ENCODE measurements at regions not wholly inside any gene's neighbourhood (a gene's known extent, or its start where the extent isn't known, plus 50 kb on each side); places are given as distances from the start of the nearest gene placed in this dataset.
"Not testable (repeated sequence)": the region's sequence is repeated elsewhere in the genome, so short reads cannot be mapped to it uniquely, and the experiment has no call there.

GRCh38 chr17:68757866-68758757, 156.9 kb upstream of the FAM20A start:
- intact Hi-C loops (cut with DNase I), result loop anchor here (10.0 kb wide), 1 partner anchor 153 kb away; the partner anchor contains the start of gene FAM20A
- not testable (repeated sequence) for DNase-seq (ENCODE audit: low spot score)

GRCh38 chr17:68753985-68754769, 153.0 kb upstream of the FAM20A start:
- no peak for DNase-seq (ENCODE audit: low spot score)
- intact Hi-C loops (cut with DNase I), result loop anchor here (10.0 kb wide), 1 partner anchor 149 kb away; the partner anchor contains the start of gene FAM20A

GRCh38 chr17:68750208-68750562, 149.0 kb upstream of the FAM20A start:
- DNase-seq (ENCODE audit: low spot score), result no peak
- intact Hi-C loops (cut with DNase I), result loop anchor here (10.0 kb wide), 1 partner anchor 145 kb away; the partner anchor contains the start of gene FAM20A

GRCh38 chr17:68749349-68750207, 148.4 kb upstream of the FAM20A start:
- intact Hi-C loops (cut with DNase I), result loop anchor here (10.0 kb wide), 1 partner anchor 145 kb away; the partner anchor contains the start of gene FAM20A

GRCh38 chr17:68748381-68748780, 147.2 kb upstream of the FAM20A start:
- intact Hi-C loops (cut with DNase I), result no loop called here

More at GRCh38 chr17:68749349-68750207, 148.4 kb upstream of the FAM20A start:
- DNase-seq (ENCODE audit: low spot score), result no peak

GRCh38 chr17:68740555-68741447, 139.6 kb upstream of the FAM20A start:
- DNase-seq (ENCODE audit: low spot score), result no peak
- intact Hi-C loops (cut with DNase I), result no loop called here

More at GRCh38 chr17:68748381-68748780, 147.2 kb upstream of the FAM20A start:
- DNase-seq (ENCODE audit: low spot score), result no peak

- no peak for DNase-seq (ENCODE audit: low spot score)
- intact Hi-C loops (cut with DNase I), result no loop called here
Observed at GRCh38 chr17:68737761-68738443, 136.7 kb upstream of the FAM20A start.

GRCh38 chr17:68734931-68735330, 133.8 kb upstream of the FAM20A start:
- no peak for DNase-seq (ENCODE audit: low spot score)

GRCh38 chr17:68734187-68734900, 133.2 kb upstream of the FAM20A start:
- intact Hi-C loops (cut with DNase I), result no loop called here
- DNase-seq (ENCODE audit: low spot score), result no peak

More at GRCh38 chr17:68734931-68735330, 133.8 kb upstream of the FAM20A start:
- intact Hi-C loops (cut with DNase I), result no loop called here

- no peak for DNase-seq (ENCODE audit: low spot score)
- intact Hi-C loops (cut with DNase I), result no loop called here
Observed at GRCh38 chr17:68733241-68734176, 132.3 kb upstream of the FAM20A start.

- intact Hi-C loops (cut with DNase I), result no loop called here
- DNase-seq (ENCODE audit: low spot score), result no peak
Observed at GRCh38 chr17:68732301-68732749, 131.2 kb upstream of the FAM20A start.

GRCh38 chr17:68731465-68731864, 130.3 kb upstream of the FAM20A start:
- intact Hi-C loops (cut with DNase I), result no loop called here
- no peak for DNase-seq (ENCODE audit: low spot score)

GRCh38 chr17:68719431-68719830, 118.3 kb upstream of the FAM20A start:
- intact Hi-C loops (cut with DNase I), result no loop called here

GRCh38 chr17:68718926-68719325, 117.8 kb upstream of the FAM20A start:
- no peak for DNase-seq (ENCODE audit: low spot score)

More at GRCh38 chr17:68719431-68719830, 118.3 kb upstream of the FAM20A start:
- no peak for DNase-seq (ENCODE audit: low spot score)

GRCh38 chr17:68718465-68718864, 117.3 kb upstream of the FAM20A start:
- no peak for DNase-seq (ENCODE audit: low spot score)
- intact Hi-C loops (cut with DNase I), result no loop called here

More at GRCh38 chr17:68718926-68719325, 117.8 kb upstream of the FAM20A start:
- intact Hi-C loops (cut with DNase I), result no loop called here

GRCh38 chr17:68714676-68715075, 113.5 kb upstream of the FAM20A start:
- DNase-seq (ENCODE audit: low spot score), result no peak
- intact Hi-C loops (cut with DNase I), result no loop called here
